Non-pigmented ciliary epithelial cell (primary cell): ENCODE measurements at regions not wholly inside any gene's neighbourhood (a gene's known extent, or its start where the extent isn't known, plus 50 kb on each side); places are given as distances from the start of the nearest gene placed in this dataset.

Experiments
- DNase-seq: peaks from one replicate; pipeline ENCODE4 v3.0.0-alpha.2; 2010; ENCODE audit warnings: low read depth

DNA sequence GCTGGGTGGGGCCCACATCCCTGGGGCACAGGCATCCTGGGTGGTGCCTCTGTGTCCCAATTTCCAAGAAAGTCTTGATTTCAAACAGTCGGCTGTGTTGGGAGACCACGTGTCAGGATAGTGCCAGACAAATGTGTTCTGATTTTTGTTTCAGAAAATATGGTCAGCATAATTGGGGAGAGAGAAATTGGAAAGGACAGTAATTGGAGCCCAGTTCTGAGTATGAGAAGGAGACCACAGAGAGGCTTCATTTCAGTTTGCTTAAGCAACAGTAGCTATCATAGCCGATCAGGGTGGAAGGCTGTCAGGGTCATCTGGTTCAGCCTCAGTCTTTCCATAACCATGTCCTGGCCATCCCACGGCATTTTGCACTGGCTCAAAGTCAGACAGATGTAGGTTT is 220.7 kb downstream of the CDC5L start:
- no peak for DNase-seq

GRCh38 chr6:44609051-44609612 is 221.6 kb downstream of the CDC5L start:
- no peak for DNase-seq

GRCh38 chr6:44614396-44614795 is 226.9 kb downstream of the CDC5L start:
- DNase-seq = no peak

GRCh38 chr6:44615621-44616020 is 228.1 kb downstream of the CDC5L start:
- no peak for DNase-seq

GRCh38 chr6:44617416-44617815 is 229.9 kb downstream of the CDC5L start:
- no peak for DNase-seq

GRCh38 chr6:44618371-44618770 is 230.9 kb downstream of the CDC5L start:
- no peak for DNase-seq

- DNase-seq = no peak
Measured at GRCh38 chr6:44620922-44621321, 233.4 kb downstream of the CDC5L start.

DNA sequence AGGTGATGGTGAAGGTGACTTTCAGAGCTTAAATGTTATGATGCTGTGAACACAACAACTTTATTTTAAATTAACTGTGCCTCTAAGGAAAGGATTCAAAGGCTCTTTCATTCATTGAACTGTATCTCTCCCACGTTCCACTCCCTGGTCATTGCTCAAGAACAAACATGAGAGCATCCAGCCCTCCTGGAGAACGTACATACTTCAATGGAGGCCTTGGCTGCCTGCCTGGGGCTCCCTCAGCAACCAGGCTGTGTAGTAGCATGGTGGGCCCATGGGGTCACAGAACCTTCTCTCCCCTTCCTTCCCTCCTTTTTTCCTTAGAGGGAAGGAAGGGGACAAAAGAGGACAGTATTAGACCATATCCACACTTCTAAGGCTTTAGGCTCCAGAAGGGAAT is 234.3 kb downstream of the CDC5L start:
- no peak for DNase-seq

DNA sequence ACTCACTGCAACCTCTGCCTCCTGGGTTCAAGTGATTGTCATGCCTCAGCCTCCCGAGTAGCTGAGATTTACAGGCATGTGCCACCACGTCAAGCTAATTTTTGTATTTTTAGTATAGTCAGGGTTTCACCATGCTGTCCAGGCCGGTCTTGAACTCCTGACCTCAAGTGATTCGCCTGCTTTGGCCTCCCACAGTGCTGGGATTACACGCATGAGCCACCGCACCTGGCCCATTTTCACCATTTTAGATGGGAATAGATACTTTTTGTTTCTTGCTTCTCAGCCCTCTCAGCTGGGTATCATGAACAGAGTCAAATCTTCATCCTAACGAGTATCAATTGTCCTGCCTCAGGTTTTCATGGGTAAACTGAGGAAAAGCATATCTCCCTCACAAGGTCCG is 235.0 kb downstream of the CDC5L start:
- no peak for DNase-seq

- DNase-seq = no peak
Measured at GRCh38 chr6:44622956-44623355, 235.4 kb downstream of the CDC5L start.

DNA sequence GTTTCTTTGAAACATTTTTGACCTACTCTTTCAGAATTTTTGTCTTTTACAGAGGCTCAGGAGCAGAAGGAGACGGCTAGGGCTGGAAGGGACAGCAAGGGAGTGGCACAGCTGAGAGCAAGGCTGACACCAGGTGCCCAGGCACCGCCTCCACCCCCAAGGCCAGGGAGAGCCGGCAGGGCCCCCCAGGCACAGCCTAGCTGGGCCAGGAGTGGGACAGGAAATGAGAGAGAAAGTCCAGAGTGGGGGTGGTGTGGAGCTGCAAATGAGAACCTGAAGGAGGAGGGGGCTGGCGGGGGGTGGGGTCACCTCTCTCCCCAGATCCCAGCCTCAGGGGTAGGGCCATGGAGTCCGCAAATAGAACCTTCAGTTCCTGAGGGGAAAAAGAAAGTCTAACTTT is 236.7 kb downstream of the CDC5L start:
- no peak for DNase-seq

DNA sequence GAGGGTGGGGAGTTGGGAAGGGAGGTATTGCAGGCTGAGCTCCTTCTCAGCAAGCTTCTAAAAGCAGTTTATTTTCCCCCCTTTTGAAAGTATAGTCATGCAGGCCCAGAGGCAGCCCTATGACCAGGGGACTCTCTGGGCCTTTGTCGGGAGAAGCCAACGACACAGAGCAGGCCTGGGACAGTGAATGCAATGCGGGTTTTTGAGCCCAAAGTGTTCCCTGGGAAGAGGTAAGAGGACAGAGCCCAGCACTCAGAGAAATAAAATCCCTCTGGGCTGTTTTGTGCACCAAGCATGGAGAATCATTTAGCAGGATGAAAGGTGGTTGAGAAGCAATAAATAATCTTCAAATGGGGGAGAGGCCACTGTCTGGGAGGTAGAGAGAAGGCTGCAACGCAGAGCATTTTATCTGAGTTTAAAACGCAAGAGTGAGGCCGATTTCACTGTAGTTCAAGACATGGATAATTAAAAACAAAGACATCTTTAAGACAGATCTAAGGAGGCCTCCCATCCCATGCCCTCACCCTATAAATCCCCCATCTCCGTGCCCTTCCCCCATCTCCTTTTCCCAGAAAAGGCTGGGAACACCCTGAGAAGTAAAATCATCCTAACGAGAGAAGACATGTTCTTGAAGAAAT is 237.5 kb downstream of the CDC5L start:
- DNase-seq = no peak

DNA sequence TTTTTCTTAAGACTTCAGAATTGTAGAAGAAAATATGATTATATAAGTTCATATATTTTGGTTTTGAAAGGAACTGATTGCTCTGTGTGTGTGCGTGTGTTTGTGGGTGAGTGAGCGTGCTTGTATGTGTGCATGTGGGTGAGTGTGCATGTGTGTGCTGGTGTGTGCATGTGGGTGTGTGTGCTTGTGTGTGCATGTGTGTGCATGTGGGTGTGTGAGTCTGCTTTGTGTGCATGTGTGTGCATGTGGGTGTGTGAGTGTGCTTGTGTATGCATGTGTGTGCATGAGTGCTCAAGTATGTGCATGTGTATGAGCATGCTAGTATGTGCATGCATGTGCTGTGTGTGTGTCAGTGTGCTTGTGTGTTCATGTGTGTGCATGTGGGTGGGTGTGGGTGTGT is 238.5 kb downstream of the CDC5L start:
- no peak for DNase-seq

DNA sequence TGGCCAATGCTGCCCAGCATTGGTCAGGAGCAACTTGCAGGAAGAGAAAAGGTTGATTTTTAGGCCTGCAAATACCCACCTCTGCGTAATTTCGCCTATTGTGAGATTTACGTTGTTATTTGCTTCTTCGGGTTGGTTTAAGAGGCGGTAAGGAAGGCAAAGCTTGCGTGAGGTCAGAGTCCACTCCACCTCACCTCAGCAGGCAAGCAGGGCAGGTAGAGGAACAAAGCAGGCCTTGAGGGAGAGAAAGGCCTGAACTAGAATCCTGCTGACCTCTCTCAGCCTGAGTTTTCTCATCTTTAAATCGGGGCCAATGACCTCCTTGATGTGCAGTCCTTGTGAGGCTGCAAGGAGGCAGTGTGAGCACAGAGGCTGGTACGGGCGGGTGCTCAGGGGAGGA is 239.1 kb downstream of the CDC5L start:
- no peak for DNase-seq

DNA sequence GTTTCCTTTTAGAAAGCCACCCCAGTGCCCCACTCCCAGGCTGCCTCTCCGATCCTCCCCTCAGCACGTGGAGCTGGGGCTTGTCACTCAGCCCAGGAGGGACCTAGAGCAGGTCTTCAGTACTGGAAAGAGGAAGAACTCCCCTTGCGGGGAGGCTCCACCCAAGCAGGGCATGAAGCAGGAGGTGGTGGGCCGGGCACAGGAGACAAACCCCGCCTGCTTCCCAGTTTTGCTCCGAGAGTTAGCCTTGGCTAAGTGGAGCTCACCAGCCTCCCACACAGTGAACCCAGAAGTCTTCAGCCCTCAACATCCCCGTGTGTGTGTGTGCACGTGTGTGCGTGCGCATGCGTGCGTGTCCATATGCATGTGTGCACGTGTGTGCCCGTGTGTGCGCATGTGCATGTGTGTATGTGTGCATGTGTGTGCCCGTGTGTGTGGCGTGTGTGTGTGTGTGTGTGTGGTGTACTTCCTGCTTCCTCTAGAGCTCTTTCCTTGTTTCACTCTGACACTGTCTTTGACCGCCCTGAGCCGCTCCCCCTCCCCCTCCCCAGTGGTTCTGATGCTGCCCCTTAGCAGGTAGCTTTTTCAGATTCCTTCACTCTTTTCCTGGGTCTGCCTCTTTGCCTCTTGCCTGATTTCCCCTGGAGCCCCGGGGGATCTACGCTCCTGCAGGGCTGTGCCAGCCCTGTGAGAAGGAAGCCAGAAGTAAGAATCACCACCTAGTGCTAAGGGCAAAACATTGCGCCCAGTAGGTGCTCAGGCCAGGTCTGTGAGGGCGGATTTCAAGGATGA is 239.8 kb downstream of the CDC5L start:
- no peak for DNase-seq

DNA sequence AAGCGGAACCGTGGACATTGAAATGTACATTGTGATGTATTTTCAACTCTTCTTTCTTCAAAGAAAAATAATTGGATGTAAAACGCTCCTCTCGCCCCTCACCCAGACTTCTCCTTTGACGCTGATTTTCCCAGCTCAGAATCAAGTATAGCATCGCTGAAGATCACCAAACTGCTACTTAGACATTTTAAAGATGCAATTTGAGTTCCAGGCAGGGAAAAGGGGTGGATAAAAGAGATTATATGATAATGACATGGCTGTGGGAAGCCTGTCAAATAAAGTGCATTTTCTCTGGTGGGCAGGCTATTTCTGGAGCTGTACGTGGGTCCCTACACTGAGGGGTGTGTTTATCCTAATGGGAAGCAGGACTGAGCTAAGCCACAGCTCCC is 240.4 kb downstream of the CDC5L start:
- no peak for DNase-seq

GRCh38 chr6:44628347-44628746 is 240.8 kb downstream of the CDC5L start:
- no peak for DNase-seq

DNA sequence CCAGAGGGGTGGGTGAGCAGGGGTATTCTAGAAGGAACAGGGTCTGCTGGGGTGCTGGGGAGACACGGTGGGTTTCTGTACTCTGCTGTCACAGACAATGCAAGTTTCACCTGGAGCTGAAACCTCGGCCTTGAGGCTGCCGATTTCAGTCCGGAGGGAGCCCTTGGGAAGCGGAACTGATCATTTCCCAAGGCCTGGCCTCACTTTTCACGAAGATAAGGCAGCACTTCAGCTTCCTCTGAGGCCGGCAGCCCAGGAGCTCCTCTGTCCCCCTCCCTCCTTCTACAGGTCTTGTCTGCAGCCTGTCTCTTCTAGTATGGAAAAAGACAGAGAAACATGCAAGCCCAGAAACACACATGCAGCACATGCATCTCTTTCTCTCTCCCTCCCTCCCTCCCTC is 242.1 kb downstream of the CDC5L start:
- DNase-seq = no peak

DNA sequence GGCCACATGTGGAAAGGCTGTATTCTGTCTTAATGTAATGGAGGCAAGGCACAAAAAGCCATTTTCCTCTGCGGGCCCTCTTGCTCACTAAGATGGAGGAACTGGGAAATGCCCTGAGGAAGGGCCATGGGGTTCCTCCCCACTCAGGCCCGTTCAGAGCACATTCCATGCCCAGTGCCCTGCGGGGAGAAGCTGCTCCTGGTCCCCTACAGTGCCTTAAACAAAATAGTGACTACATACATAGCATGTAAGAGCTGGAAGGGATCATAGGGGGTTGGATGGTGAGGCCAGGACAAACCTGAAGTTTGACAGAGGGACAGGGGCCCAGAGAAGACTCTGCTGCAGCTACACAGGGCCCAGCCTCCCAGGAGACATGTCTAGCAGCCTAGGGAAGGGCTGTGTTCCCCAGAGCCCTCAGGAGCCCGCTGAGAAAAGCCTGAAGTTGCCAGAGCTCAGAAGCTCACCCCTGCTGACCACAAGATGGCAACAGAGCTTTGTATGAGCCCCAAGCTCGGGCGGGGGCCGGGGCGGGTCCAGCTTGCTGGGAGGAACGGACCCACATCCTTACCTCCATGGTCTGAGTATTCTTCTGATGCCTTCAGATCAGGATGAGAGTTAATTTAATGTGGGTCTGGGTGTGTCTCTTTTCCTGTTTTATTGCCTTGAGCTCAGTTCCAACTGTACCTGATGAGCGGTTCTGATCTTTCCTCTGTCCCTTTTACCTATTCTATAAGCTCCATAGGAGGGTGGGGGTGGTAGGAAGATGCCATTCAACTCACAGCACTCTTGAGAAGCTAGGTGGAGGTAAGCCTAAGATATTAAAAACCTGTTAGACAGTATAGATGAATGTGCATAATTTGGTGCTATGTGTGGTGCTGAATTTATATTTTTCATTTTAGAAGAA is 242.9 kb downstream of the CDC5L start:
- DNase-seq = no peak

GRCh38 chr6:44631968-44632367 is 244.5 kb downstream of the CDC5L start:
- DNase-seq = no peak

- no peak for DNase-seq
Measured at GRCh38 chr6:44634321-44634720, 246.8 kb downstream of the CDC5L start.

DNA sequence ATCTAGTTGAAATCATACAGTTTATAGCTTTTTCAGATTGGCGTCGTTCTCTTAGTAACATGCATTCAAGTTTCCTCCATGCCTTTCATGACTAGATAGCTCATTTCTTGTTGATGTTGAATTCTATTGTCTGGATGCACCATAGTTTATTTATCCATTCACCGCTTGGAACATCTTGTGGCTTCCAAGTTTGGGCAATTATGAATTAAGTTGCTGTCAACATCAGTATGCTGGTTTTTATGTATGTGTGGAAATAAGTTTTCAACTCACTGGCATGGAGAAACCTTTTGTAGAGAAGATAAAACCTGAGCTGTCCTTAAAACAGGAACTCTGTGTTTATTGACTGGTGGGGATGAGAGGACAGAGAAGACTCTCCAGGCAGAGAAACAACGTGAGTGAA is 248.0 kb downstream of the CDC5L start:
- no peak for DNase-seq
